Progenitor cell of endocrine pancreas (in vitro differentiated cells): ENCODE measurements at regions not wholly inside any gene's neighbourhood (a gene's known extent, or its start where the extent isn't known, plus 50 kb on each side); places are given as distances from the start of the nearest gene placed in this dataset.

Experiments
- DNase-seq: peaks from one replicate; pipeline ENCODE4 v3.0.0; 2021; ENCODE audit warnings: low spot score; ENCODE audit not compliant: unreplicated experiment
- H3K27ac Mint-ChIP-seq: 2 replicates; pipeline ENCODE4 v1.8.0; 2021; ENCODE audit warnings: mild to moderate bottlenecking, moderate library complexity, mixed read lengths
- H3K27me3 Mint-ChIP-seq: 2 replicates; pipeline ENCODE4 v1.8.0; 2021; ENCODE audit warnings: mixed read lengths
- H3K36me3 Mint-ChIP-seq: 2 replicates; pipeline ENCODE4 v1.8.0; 2022; ENCODE audit warnings: mixed read lengths; ENCODE audit not compliant: insufficient read depth
- H3K4me1 Mint-ChIP-seq: 2 replicates; pipeline ENCODE4 v1.8.0; 2021; ENCODE audit warnings: low read depth, mixed read lengths
- H3K4me3 Mint-ChIP-seq: 2 replicates; pipeline ENCODE4 v1.8.0; 2021; ENCODE audit warnings: low read depth, mild to moderate bottlenecking, moderate library complexity, mixed read lengths
- H3K9me3 Mint-ChIP-seq: 2 replicates; pipeline ENCODE4 v1.8.0; 2021; ENCODE audit warnings: low read depth, mixed read lengths
- TF ChIP-seq, protein P1 (sequence below): fragments of 200-600 bp; sonication (generic); IDR thresholded peaks from one replicate; pipeline ENCODE4 v1.5.0; 2021; ENCODE audit warnings: antibody characterized with exemption, mild to moderate bottlenecking; ENCODE audit not compliant: unreplicated experiment

DNA sequence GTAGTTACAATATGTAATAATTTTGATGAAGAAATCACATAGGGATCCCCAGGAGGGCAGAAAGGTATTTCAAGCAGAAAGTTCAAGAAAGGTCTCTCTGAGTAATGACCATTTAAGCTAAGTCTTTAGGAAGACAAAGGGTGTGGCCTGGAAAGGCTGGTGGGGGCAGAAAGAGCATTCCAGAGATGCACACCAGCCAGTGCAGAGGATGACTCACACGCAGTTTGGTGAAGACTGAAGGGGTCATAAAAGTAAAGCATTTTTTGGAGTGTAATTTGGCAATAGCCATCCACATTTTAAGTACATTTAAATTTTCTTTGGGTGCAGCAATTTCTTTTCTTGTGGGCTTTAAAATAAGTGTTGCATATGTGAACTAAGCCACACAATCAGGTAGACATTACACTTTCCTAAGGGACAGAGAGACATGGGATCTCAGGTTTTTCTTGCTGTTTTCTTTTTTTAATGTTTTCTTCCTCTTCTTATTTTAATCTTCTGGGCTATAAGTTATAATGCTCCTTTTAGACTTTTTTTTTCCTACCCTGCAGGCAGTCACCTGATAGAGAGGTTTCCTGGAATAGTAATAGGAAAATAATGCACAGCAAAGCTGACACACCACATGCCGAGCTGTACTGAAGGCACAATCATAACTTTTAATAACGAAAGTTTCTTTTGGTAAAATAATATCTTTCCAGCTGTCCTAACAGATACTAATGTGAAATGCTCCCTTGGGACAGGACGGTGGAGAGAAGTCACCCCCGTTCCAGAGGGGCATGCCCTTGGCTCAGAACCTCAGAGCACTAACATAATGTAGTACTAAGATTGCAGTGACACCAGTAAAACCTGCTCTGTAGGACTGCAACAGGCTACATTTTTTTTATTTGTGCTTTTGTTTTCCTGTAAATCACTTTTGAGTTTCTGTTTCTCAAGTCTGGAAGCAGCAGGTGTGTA is 49.6 kb upstream of the PTPRK start:
- Mint-ChIP-seq H3K36me3 (no peaks in the 10 kb centered on the region), H3K9me3 (no peaks in the 10 kb centered on the region), H3K4me1 (peaks cover 6% of the 10 kb centered on the region), H3K4me3 (no peak overlapping the region), H3K27ac (no peak overlapping the region), H3K27me3 (no peaks in the 10 kb centered on the region)
- DNase-seq: no peak
- TF ChIP-seq, protein P1, sequence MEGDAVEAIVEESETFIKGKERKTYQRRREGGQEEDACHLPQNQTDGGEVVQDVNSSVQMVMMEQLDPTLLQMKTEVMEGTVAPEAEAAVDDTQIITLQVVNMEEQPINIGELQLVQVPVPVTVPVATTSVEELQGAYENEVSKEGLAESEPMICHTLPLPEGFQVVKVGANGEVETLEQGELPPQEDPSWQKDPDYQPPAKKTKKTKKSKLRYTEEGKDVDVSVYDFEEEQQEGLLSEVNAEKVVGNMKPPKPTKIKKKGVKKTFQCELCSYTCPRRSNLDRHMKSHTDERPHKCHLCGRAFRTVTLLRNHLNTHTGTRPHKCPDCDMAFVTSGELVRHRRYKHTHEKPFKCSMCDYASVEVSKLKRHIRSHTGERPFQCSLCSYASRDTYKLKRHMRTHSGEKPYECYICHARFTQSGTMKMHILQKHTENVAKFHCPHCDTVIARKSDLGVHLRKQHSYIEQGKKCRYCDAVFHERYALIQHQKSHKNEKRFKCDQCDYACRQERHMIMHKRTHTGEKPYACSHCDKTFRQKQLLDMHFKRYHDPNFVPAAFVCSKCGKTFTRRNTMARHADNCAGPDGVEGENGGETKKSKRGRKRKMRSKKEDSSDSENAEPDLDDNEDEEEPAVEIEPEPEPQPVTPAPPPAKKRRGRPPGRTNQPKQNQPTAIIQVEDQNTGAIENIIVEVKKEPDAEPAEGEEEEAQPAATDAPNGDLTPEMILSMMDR: no peak
